ENCODE measurements at regions not wholly inside any gene's neighbourhood (a gene's known extent, or its start where the extent isn't known, plus 50 kb on each side); places are given as distances from the start of the nearest gene placed in this dataset.

DNA sequence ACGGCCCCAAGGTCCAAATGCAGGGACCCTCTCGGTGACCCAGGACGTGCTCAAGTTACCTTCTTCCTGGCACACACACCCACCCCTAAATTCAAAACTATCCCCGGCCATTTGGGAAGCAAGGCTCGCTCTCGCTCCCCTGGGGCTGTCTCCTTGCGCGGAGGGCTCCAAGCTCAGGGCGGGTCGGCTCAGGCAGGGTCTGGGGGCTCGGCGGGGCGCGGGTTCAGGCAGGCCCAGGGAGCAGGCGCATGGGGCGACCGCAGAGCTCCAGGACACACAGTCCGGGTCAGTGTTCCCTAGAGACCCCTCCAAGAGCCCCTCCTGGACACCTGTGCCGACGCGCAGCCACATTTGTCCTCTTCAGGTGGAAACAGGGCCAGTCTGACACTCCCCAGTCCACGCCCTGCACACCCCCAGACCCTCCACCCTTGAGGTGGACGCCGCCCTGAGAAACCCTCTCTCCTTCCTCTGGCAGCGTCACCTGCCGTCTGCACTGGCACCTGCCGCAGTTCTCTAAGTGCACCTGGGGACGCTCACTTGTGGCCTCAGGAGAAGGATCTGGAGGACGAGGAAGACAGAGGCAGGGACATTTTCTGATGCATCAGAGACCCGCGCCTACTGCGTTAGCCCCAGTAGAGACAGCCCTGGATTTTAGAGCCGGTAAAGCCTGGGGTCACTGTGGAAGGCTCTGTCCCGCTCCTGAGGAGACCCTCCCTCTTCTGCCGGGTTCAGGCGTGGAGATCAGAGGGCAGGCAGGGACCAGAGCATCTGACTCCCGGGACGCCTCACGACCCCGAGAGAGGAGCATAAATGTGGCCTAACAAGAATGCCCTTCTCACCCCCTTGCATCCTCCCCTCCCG, 138.8 kb downstream of the TWIST2 start:
- TF ChIP-seq, protein P1, sequence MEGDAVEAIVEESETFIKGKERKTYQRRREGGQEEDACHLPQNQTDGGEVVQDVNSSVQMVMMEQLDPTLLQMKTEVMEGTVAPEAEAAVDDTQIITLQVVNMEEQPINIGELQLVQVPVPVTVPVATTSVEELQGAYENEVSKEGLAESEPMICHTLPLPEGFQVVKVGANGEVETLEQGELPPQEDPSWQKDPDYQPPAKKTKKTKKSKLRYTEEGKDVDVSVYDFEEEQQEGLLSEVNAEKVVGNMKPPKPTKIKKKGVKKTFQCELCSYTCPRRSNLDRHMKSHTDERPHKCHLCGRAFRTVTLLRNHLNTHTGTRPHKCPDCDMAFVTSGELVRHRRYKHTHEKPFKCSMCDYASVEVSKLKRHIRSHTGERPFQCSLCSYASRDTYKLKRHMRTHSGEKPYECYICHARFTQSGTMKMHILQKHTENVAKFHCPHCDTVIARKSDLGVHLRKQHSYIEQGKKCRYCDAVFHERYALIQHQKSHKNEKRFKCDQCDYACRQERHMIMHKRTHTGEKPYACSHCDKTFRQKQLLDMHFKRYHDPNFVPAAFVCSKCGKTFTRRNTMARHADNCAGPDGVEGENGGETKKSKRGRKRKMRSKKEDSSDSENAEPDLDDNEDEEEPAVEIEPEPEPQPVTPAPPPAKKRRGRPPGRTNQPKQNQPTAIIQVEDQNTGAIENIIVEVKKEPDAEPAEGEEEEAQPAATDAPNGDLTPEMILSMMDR (IDR thresholded peaks at IDR 0.05; ENCODE audit: low read depth, low read length): no peak
- no peaks in the 10 kb centered on the region for H3K36me3 ChIP-seq
- H3K27ac ChIP-seq: no peak overlapping the region
- no peaks in the 10 kb centered on the region for H3K9me3 ChIP-seq (ENCODE audit: low read depth)
- no peaks in the 10 kb centered on the region for H3K27me3 ChIP-seq
- H3K4me3 ChIP-seq: no peak overlapping the region
- DNase-seq (ENCODE audit: low read depth in 1 of 2, low spot score in 1 of 2): no peak
- H3K4me1 ChIP-seq (ENCODE audit: low read depth): no peaks in the 10 kb centered on the region

DNA sequence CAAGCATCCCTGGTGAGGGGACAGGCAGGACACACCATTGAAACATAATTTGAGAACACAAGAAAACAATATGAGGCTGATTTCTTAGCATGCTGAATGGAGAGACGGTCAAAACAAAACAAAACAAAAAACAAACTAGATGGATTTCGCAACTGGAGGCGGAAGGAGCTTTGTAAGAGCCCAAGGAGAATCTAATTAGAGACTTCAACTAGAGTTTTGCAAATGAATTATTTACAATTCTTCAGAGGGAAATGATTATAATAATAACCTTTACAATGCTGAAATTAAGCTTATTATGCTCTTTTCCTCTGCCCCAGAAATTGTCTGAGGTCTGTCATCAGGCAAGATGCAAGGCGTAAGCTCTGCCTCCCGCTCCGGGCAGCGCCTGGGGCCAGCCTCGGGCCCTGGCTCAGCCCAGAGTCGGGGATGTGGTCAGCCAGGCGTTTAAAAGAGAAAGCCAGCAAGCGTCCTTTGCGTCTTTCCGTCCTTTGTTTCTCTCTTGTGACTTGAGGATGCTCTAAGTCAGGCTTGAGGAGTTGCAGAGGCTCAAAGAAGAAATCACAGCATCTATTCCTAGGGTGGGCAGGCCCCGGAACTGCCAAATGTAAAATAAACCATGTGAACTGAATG, 139.6 kb downstream of the TWIST2 start:
- Histone ChIP-seq H3K27me3 (no peaks in the 10 kb centered on the region), H3K4me1 (ENCODE audit: low read depth) (no peaks in the 10 kb centered on the region), H3K9me3 (ENCODE audit: low read depth) (no peaks in the 10 kb centered on the region), H3K4me3 (no peak overlapping the region), H3K27ac (no peak overlapping the region), H3K36me3 (no peaks in the 10 kb centered on the region)
- TF ChIP-seq, protein P1 (IDR thresholded peaks at IDR 0.05; ENCODE audit: low read depth, low read length): no peak
- DNase-seq (ENCODE audit: low read depth in 1 of 2, low spot score in 1 of 2): no peak

DNA sequence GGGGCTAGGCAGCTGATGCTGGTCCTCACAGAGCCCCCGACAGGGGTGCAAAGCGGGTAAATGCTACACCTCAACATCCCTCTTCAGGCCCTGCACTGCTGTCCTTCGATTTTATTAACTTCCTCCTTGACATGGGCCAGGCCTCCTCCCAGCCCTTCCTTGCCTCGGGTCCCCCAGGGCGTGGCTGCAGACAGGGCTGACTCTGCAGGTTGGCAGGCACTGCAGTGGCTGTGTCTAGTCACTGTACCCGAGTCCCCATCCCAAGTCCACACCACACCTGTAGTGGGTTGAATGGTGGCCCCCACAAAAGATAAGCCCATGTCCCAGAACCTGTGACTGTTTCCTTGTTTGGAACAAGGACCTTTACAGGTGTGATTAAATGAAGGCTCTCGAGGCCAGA, 140.2 kb downstream of the TWIST2 start:
- Histone ChIP-seq H3K27me3 (no peaks in the 10 kb centered on the region), H3K27ac (no peak overlapping the region), H3K4me3 (no peak overlapping the region), H3K9me3 (ENCODE audit: low read depth) (no peaks in the 10 kb centered on the region), H3K36me3 (no peaks in the 10 kb centered on the region), H3K4me1 (ENCODE audit: low read depth) (no peaks in the 10 kb centered on the region)
- TF ChIP-seq, protein P1 (IDR thresholded peaks at IDR 0.05; ENCODE audit: low read depth, low read length): no peak
- DNase-seq (ENCODE audit: low read depth in 1 of 2, low spot score in 1 of 2): no peak

DNA sequence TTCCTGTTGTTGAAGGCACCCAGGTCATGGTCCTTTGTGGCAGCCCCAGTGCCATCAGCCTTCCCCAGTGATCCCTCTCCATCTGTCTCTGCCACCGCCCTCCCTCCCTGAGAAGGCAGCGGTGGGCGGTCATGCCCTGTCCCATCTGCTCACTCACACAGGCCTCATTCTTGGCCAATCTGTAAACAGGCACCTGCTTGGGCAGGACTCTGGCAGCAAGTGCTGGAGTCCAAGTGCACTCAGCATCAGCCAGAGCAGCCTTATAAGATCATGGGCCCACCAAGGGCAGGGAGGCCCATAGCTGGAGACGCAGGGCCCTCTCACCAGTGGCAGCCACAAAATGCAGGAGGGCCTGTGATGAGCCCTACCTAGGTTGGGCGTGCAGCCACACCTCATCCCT, 140.9 kb downstream of the TWIST2 start:
- TF ChIP-seq, protein P1 (IDR thresholded peaks at IDR 0.05; ENCODE audit: low read depth, low read length): no peak
- Histone ChIP-seq H3K9me3 (ENCODE audit: low read depth) (no peaks in the 10 kb centered on the region), H3K36me3 (no peaks in the 10 kb centered on the region), H3K4me3 (no peak overlapping the region), H3K4me1 (ENCODE audit: low read depth) (no peaks in the 10 kb centered on the region), H3K27me3 (no peaks in the 10 kb centered on the region), H3K27ac (no peak overlapping the region)
- no peak for DNase-seq (ENCODE audit: low read depth in 1 of 2, low spot score in 1 of 2)

DNA sequence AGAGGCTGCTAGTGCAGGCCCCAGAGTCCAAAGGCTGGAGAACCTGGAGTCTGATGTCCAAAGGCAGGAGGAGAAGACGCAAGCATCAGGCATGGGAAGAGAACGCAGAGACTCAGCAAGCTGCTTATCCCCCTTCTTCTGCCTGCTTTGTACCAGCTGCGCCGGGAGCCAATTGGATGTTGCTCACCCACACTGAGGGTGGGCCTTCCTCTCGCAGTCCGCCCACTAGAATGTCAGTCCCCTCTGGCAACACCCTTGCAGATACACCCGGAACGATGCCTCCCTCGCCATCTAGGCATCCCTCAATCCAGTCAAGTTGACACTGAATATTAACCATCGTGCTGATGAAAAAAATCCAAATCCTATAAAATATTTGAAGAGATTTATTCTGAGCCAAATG, 141.6 kb downstream of the TWIST2 start:
- Histone ChIP-seq H3K4me3 (no peak overlapping the region), H3K27ac (no peak overlapping the region), H3K9me3 (ENCODE audit: low read depth) (no peaks in the 10 kb centered on the region), H3K36me3 (no peaks in the 10 kb centered on the region), H3K4me1 (ENCODE audit: low read depth) (no peaks in the 10 kb centered on the region), H3K27me3 (no peaks in the 10 kb centered on the region)
- DNase-seq (ENCODE audit: low read depth in 1 of 2, low spot score in 1 of 2): no peak
- TF ChIP-seq, protein P1 (IDR thresholded peaks at IDR 0.05; ENCODE audit: low read depth, low read length): no peak

Measured in cardiac muscle cell (in vitro differentiated cells and primary cell).